A549 (cell line): ENCODE measurements at regions not wholly inside any gene's neighbourhood (a gene's known extent, or its start where the extent isn't known, plus 50 kb on each side); places are given as distances from the start of the nearest gene placed in this dataset.

Experiments
- ATAC-seq, 2 experiments: fragments of 200-7000 bp in 1 of 2; fragments of >200 bp in 1 of 2; cut with Nextera tagmentation in 1 of 2; cut with Tn5 transposase in 1 of 2; 3 replicates each; pipeline versions ENCODE4 v1.8.0 to v1.9.1; 2018 to 2020; ENCODE audit warnings: mild to moderate bottlenecking in 1 of 2, moderate library complexity in 1 of 2
- CTCF ChIA-PET: fragments of 300-600 bp; sonication (Branson Sonifier 250); formaldehyde crosslinking; extraction: SDS; loops from one replicate; lab custom pipeline; 2021; ENCODE audit warnings: antibody characterized with exemption, inconsistent platforms; lab: Yijun Ruan, JAX
- POLR2A ChIA-PET: fragments of 350-600 bp; formaldehyde crosslinking; extraction: SDS; loops from one replicate; lab custom pipeline; 2021; ENCODE audit warnings: antibody characterized with exemption, inconsistent platforms; lab: Yijun Ruan, JAX
- DNase-seq, 2 experiments: peaks; one replicate each; pipeline versions ENCODE4 v3.0.0 to v3.0.0-alpha.2; 2011 to 2016; ENCODE audit warnings: low read depth in 1 of 2, low spot score in 1 of 2
- FAIRE-seq: peaks from 2 replicates; lab custom pipeline; 2011; peaks lifted over from hg19 to GRCh38; lab: Jason Lieb, UNC
- H3K27ac ChIP-seq, 2 experiments: fragments of >200 bp; sonication (Bioruptor Twin); formaldehyde crosslinking; 3 replicates each; pipeline ENCODE4 v1.5.1; 2016 to 2017
- H3K4me1 ChIP-seq: fragments of >200 bp; sonication (Bioruptor Twin); formaldehyde crosslinking; 3 replicates; pipeline ENCODE4 v1.6.1; 2016
- H3K4me2 ChIP-seq: fragments of >200 bp; sonication (Bioruptor Twin); formaldehyde crosslinking; 3 replicates; pipeline ENCODE4 v1.6.1; 2016
- H3K4me3 ChIP-seq: fragments of >200 bp; sonication (Bioruptor Twin); formaldehyde crosslinking; 3 replicates; pipeline ENCODE4 v1.5.1; 2016
- H3K9me3 ChIP-seq: fragments of >200 bp; sonication (Bioruptor Twin); formaldehyde crosslinking; 3 replicates; pipeline ENCODE4 v1.6.1; 2016
- CHD4 ChIP-seq: fragments of 200-600 bp; sonication (generic); IDR thresholded peaks from 2 replicates; pipeline ENCODE4 v1.6.1; 2016; ENCODE audit warnings: antibody characterized with exemption, mild to moderate bottlenecking, borderline replicate concordance
- EHF ChIP-seq: fragments of 250-450 bp; sonication (Bioruptor Pico); IDR thresholded peaks from 2 replicates; pipeline ENCODE4 v1.5.0; 2020; ENCODE audit warnings: mild to moderate bottlenecking
- ESRRA ChIP-seq: fragments of 150-350 bp; IDR thresholded peaks from 2 replicates; pipeline ENCODE4 v1.6.1; 2014; ENCODE audit warnings: mild to moderate bottlenecking, low read length, borderline replicate concordance
- HDAC2 ChIP-seq: fragments of 200-600 bp; sonication (generic); IDR thresholded peaks from 2 replicates; pipeline ENCODE4 v1.6.1; 2016
- HMGXB4 ChIP-seq: fragments of 250-450 bp; sonication (Bioruptor Pico); IDR thresholded peaks from 2 replicates; pipeline ENCODE4 v1.5.0; 2021; ENCODE audit warnings: mild to moderate bottlenecking, moderate library complexity, borderline replicate concordance
- KDM5A ChIP-seq: fragments of 200-600 bp; sonication (generic); IDR thresholded peaks from 2 replicates; pipeline ENCODE4 v1.6.1; 2016; ENCODE audit warnings: antibody characterized with exemption, mild to moderate bottlenecking
- MYC ChIP-seq: IDR thresholded peaks from 2 replicates; pipeline ENCODE4 v1.6.1; 2012; ENCODE audit warnings: mild to moderate bottlenecking, inconsistent platforms, low read length, improper control_type of control experiment, borderline replicate concordance
- NFE2L2 ChIP-seq: fragments of 150-350 bp; conservative IDR thresholded peaks from 2 replicates; pipeline ENCODE4 v1.6.1; 2014; ENCODE audit warnings: low read length
- NPAS2 ChIP-seq: fragments of 250-450 bp; sonication (Bioruptor Pico); IDR thresholded peaks from 2 replicates; pipeline ENCODE4 v1.8.0; 2022; ENCODE audit warnings: mild to moderate bottlenecking, moderate library complexity, borderline replicate concordance
- PBX3 ChIP-seq: IDR thresholded peaks from 2 replicates; pipeline ENCODE4 v1.6.1; 2012
- PHF8 ChIP-seq: fragments of 200-600 bp; sonication (generic); IDR thresholded peaks from 2 replicates; pipeline ENCODE4 v1.6.1; 2016; ENCODE audit warnings: low read depth, mild to moderate bottlenecking, antibody characterized with exemption, moderate library complexity, borderline replicate concordance
- POLR2AphosphoS2 ChIP-seq: conservative IDR thresholded peaks from 2 replicates; pipeline ENCODE4 v1.6.1; 2012; ENCODE audit warnings: low read length, improper control_type of control experiment, inconsistent platforms
- RAD21 ChIP-seq, 2 experiments: fragments of >200 bp in 1 of 2; sonication (Bioruptor Twin) in 1 of 2; formaldehyde crosslinking in 1 of 2; IDR thresholded peaks in 1 of 2; conservative IDR thresholded peaks in 1 of 2; 2 replicates in 1 of 2; 3 replicates in 1 of 2; pipeline ENCODE4 v1.6.1; 2012 to 2018; ENCODE audit warnings: inconsistent platforms in 1 of 2
- RCOR1 ChIP-seq: fragments of 150-350 bp; IDR thresholded peaks from 2 replicates; pipeline ENCODE4 v1.6.1; 2014; ENCODE audit warnings: antibody characterized with exemption, low read length, low read depth
- RNF2 ChIP-seq: fragments of 200-600 bp; sonication (generic); IDR thresholded peaks from 2 replicates; pipeline ENCODE4 v1.6.1; 2016; ENCODE audit warnings: low read depth, mild to moderate bottlenecking, antibody characterized with exemption, moderate library complexity, borderline replicate concordance
- SMC3 ChIP-seq: fragments of >200 bp; sonication (Bioruptor Twin); formaldehyde crosslinking; IDR thresholded peaks from 3 replicates; pipeline ENCODE4 v1.6.1; 2018; ENCODE audit warnings: inconsistent platforms
- ZC3H11A ChIP-seq: fragments of 450-650 bp; IDR thresholded peaks from 2 replicates; pipeline ENCODE4 v1.6.1; 2014; ENCODE audit warnings: antibody characterized with exemption, mild to moderate bottlenecking
- ZFP36 ChIP-seq: fragments of 450-650 bp; IDR thresholded peaks from 2 replicates; pipeline ENCODE4 v1.6.1; 2014; ENCODE audit warnings: borderline replicate concordance; ENCODE audit not compliant: partially characterized antibody
- ZSCAN20 ChIP-seq: fragments of 250-450 bp; sonication (Bioruptor Pico); IDR thresholded peaks from 2 replicates; pipeline ENCODE4 v1.8.0; 2022; ENCODE audit warnings: mild to moderate bottlenecking, moderate library complexity
- WGBS: methylation state at CpG from one replicate; pipeline ENCODE4 v1.1.6; 2017; ENCODE audit errors: missing lambda C conversion rate; 5-methylcytosine and 5-hydroxymethylcytosine counted together
- TF ChIP-seq, protein P1 (sequence below): fragments of 250-450 bp; sonication (Bioruptor Pico); IDR thresholded peaks from 2 replicates; pipeline ENCODE4 v1.5.0; 2020; ENCODE audit warnings: low read depth, mild to moderate bottlenecking, moderate library complexity

DNA sequence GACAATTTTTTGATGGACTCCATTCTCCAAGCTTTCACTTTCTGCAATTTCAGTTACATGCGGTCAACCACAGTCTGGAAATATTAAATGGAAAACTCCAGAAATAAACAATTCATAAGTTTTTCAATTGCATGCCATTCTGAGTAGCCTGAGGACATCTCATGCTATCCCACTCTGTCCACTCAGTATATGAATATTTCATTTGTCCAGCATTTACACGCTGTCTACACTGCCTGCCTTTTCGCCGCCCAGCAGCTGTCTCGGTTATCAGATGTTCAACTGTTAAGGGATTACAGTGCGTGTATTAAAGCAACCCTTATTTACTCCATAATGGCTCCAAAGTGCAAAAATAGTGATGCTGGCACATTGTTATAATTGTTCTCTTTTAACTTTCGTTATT is 116.3 kb downstream of the ADSS2 start:
- Histone ChIP-seq H3K4me1 (peaks cover 4% of the 10 kb centered on the region; the same call in 2 of the 3 replicates), H3K4me2 (no peak overlapping the region), H3K4me3 (no peak overlapping the region), H3K27ac (no peak overlapping the region), H3K9me3 (no peaks in the 10 kb centered on the region)
- CTCF ChIA-PET = interaction anchor here (1.0 to 1.8 kb wide), 3 partner anchors 12 to 65 kb away, joined by 3 to 4 read pairs (median 3); no protein-coding TSS in a partner anchor
- 89% methylated on average over 7 of the region's 7 CpGs for WGBS
- POLR2A ChIA-PET = no interaction called here
- ATAC-seq (no peak), DNase-seq (no peak), FAIRE-seq (no peak)
- TF ChIP-seq NFE2L2 (no peak), ZFP36 (no peak), ZSCAN20 (no peak), KDM5A (no peak), NPAS2 (no peak), ZC3H11A (no peak), RNF2 (no peak), MYC (no peak), HMGXB4 (CRISPR knock-in tag) (no peak), POLR2AphosphoS2 (no peak), HDAC2 (no peak), RCOR1 (no peak)
- TF ChIP-seq, protein P1, sequence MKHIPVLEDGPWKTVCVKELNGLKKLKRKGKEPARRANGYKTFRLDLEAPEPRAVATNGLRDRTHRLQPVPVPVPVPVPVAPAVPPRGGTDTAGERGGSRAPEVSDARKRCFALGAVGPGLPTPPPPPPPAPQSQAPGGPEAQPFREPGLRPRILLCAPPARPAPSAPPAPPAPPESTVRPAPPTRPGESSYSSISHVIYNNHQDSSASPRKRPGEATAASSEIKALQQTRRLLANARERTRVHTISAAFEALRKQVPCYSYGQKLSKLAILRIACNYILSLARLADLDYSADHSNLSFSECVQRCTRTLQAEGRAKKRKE (CRISPR knock-in tag) = no peak

GRCh38 chr1:244336232-244336899 is 115.3 kb downstream of the ADSS2 start:
- DNase-seq (no peak), ATAC-seq (no peak), FAIRE-seq (no peak)
- ChIA-PET POLR2A (no interaction called here), CTCF (interaction anchor here (0.6 to 1.8 kb wide), 4 partner anchors 10 to 37 kb away, joined by 3 to 5 read pairs (median 3); no protein-coding TSS in a partner anchor)
- H3K4me1 ChIP-seq = peaks cover 5% of the 10 kb centered on the region
- no peaks in the 10 kb centered on the region for H3K9me3 ChIP-seq
- no peak overlapping the region for H3K4me3 ChIP-seq
- H3K4me2 ChIP-seq = no peak overlapping the region
- H3K27ac ChIP-seq = no peak overlapping the region
- WGBS = 77% methylated on average over 12 of the region's 12 CpGs
- TF ChIP-seq HMGXB4 (CRISPR knock-in tag) (no peak), PBX3 (no peak)

GRCh38 chr1:244337839-244338238 is 113.9 kb downstream of the ADSS2 start:
- no peak overlapping the region for H3K27ac ChIP-seq
- ATAC-seq (no peak), DNase-seq (no peak), FAIRE-seq (no peak)
- WGBS = 85% methylated on average over 3 of the region's 3 CpGs
- peaks cover 15% of the 10 kb centered on the region for H3K4me1 ChIP-seq
- CTCF ChIA-PET = interaction anchor here (1.3 kb wide), 1 partner anchor 13 kb away, joined by 3 read pairs; no protein-coding TSS in a partner anchor
- H3K4me3 ChIP-seq = no peak overlapping the region
- no peak overlapping the region for H3K4me2 ChIP-seq
- POLR2A ChIA-PET = interaction anchor here (0.6 kb wide), 1 partner anchor 9 kb away, joined by 9 read pairs; no protein-coding TSS in a partner anchor
- no peaks in the 10 kb centered on the region for H3K9me3 ChIP-seq
- no peak for TF ChIP-seq PBX3
- no peak for TF ChIP-seq HMGXB4 (CRISPR knock-in tag)
- TF ChIP-seq, protein P1 (CRISPR knock-in tag) = no peak
- TF ChIP-seq ESRRA = no peak
- no peak for TF ChIP-seq SMC3
- no peak for TF ChIP-seq ZSCAN20
- TF ChIP-seq HDAC2 = no peak
- no peak for TF ChIP-seq PHF8
- no peak for TF ChIP-seq EHF
- no peak for TF ChIP-seq MYC
- TF ChIP-seq CHD4 = no peak
- no peak for TF ChIP-seq ZFP36
- no peak for TF ChIP-seq RAD21 (conservative IDR thresholded peaks at IDR 0.05 in 1 of 2, IDR thresholded peaks at IDR 0.05 in 1 of 2)
